ENCODE measurements at regions not wholly inside any gene's neighbourhood (a gene's known extent, or its start where the extent isn't known, plus 50 kb on each side); places are given as distances from the start of the nearest gene placed in this dataset.

GRCh38 chr10:36280890-36281499, 638.9 kb upstream of the FZD8 start:
- Histone ChIP-seq H3K36me3 (ENCODE audit: control insufficient read depth in 1 of 2, insufficient read depth in 2 of 2, low read length in 2 of 2) (no peaks in the 10 kb centered on the region), H3K9me3 (ENCODE audit: control insufficient read depth in 1 of 2, insufficient read depth in 1 of 2, low read depth in 1 of 2, low read length in 2 of 2) (peaks cover 3 to 25% of the 10 kb centered on the region in 2 experiments; a peak in 2 of 4 replicates), H3K27me3 (ENCODE audit: insufficient read depth, low read length) (no peaks in the 10 kb centered on the region), H2AFZ (ENCODE audit: low read depth, low read length, poor library complexity, severe bottlenecking) (no peak overlapping the region), H3K27ac (ENCODE audit: low read depth, low read length) (no peak overlapping the region), H4K20me1 (ENCODE audit: insufficient read depth) (no peaks in the 10 kb centered on the region), H3K79me2 (ENCODE audit: insufficient read depth, low read length) (no peaks in the 10 kb centered on the region), H3K9ac (ENCODE audit: low read length) (no peak overlapping the region), H3K4me1 (ENCODE audit: control insufficient read depth in 1 of 2, insufficient read depth in 2 of 2, low read length in 2 of 2) (no peaks in the 10 kb centered on the region), H3K9me2 (ENCODE audit: insufficient read depth) (no peaks in the 10 kb centered on the region), H3K4me3 (replicated peaks in 1 of 2; ENCODE audit: low read depth in 1 of 2, low read length in 2 of 2) (no peak overlapping the region), H3K4me2 (ENCODE audit: low read length) (no peak overlapping the region)
- ChIA-PET CTCF (no interaction called here), RAD21 (ENCODE audit: low non-redundant PET in 1 of 2, low total read pairs in 2 of 2, uncharacterized antibody in 2 of 2, unreplicated experiment in 2 of 2) (no interaction called here), POLR2A (no interaction called here)
- TF ChIP-seq CTCF (IDR thresholded peaks at IDR 0.05 in 2 of 3, conservative IDR thresholded peaks at IDR 0.05 in 1 of 3; ENCODE audit: borderline replicate concordance in 1 of 3, insufficient read depth in 1 of 3, low read depth in 2 of 3, low read length in 2 of 3) (no peak), TCF7L2 (IDR thresholded peaks at IDR 0.05; ENCODE audit: borderline replicate concordance, extremely low read depth, insufficient read depth, insufficient read length) (no peak), YY1 (IDR thresholded peaks at IDR 0.05; ENCODE audit: extremely low read depth, insufficient replicate concordance, low read depth, low read length) (no peak), CBX3 (IDR thresholded peaks at IDR 0.05; ENCODE audit: low read depth) (no peak)
- DNase-seq (ENCODE audit: low read depth, low spot score) (no peak), ATAC-seq (no peak)
- no TSS peak for BruUV-seq (replicated peaks)
- intact Hi-C loops (cut with micrococcal nuclease) = no loop called here

DNA sequence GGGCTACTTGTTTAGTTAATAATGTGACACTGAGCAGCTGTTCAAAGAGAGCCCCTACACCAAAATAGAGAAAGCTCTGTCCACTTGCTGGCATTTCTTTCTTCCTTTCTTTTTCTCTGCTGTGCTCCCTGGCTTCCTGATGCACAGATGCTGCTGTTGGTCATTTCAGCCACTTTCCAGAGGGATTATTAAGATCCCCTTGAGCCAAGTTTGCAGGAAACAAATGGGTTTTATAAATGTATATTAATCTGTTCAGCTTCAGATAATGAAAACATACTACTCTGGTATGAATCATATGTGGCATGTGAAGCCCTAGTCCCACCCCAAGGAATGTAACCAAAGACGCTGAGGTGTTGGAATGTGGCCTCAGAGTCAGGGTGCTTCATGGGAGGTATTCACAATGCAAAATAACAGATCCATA, 638.2 kb upstream of the FZD8 start:
- ChIA-PET POLR2A (no interaction called here), CTCF (no interaction called here), RAD21 (ENCODE audit: low non-redundant PET in 1 of 2, low total read pairs in 2 of 2, uncharacterized antibody in 2 of 2, unreplicated experiment in 2 of 2) (no interaction called here)
- Histone ChIP-seq H3K79me2 (ENCODE audit: insufficient read depth, low read length) (no peaks in the 10 kb centered on the region), H3K27ac (ENCODE audit: low read depth, low read length) (no peak overlapping the region), H3K9ac (ENCODE audit: low read length) (no peak overlapping the region), H3K9me3 (ENCODE audit: control insufficient read depth in 1 of 2, insufficient read depth in 1 of 2, low read depth in 1 of 2, low read length in 2 of 2) (peaks cover 3 to 25% of the 10 kb centered on the region in 2 experiments; a peak in 2 of 4 replicates), H3K4me3 (replicated peaks in 1 of 2; ENCODE audit: low read depth in 1 of 2, low read length in 2 of 2) (no peak overlapping the region), H3K9me2 (ENCODE audit: insufficient read depth) (no peaks in the 10 kb centered on the region), H3K36me3 (ENCODE audit: control insufficient read depth in 1 of 2, insufficient read depth in 2 of 2, low read length in 2 of 2) (no peaks in the 10 kb centered on the region), H4K20me1 (ENCODE audit: insufficient read depth) (no peaks in the 10 kb centered on the region), H3K27me3 (ENCODE audit: insufficient read depth, low read length) (no peaks in the 10 kb centered on the region), H3K4me2 (ENCODE audit: low read length) (no peak overlapping the region), H2AFZ (ENCODE audit: low read depth, low read length, poor library complexity, severe bottlenecking) (no peak overlapping the region), H3K4me1 (ENCODE audit: control insufficient read depth in 1 of 2, insufficient read depth in 2 of 2, low read length in 2 of 2) (no peaks in the 10 kb centered on the region)
- BruUV-seq (replicated peaks) = no TSS peak
- no peak for DNase-seq (ENCODE audit: low read depth, low spot score)
- no peak for TF ChIP-seq CTCF (IDR thresholded peaks at IDR 0.05 in 2 of 3, conservative IDR thresholded peaks at IDR 0.05 in 1 of 3; ENCODE audit: borderline replicate concordance in 1 of 3, insufficient read depth in 1 of 3, low read depth in 2 of 3, low read length in 2 of 3)
- intact Hi-C loops (cut with micrococcal nuclease) = no loop called here
- ATAC-seq = no peak
